HEK293 (cell line): ENCODE measurements at regions not wholly inside any gene's neighbourhood (a gene's known extent, or its start where the extent isn't known, plus 50 kb on each side); places are given as distances from the start of the nearest gene placed in this dataset.

Experiments
- CTCF ChIP-seq: fragments of 450-650 bp; formaldehyde crosslinking; IDR thresholded peaks from 2 replicates; pipeline ENCODE4 v1.5.1; 2016; ENCODE audit warnings: missing biosample characterization, missing genetic modification characterization
- GLIS1 ChIP-seq: fragments of 450-650 bp; formaldehyde crosslinking; IDR thresholded peaks from 2 replicates; pipeline ENCODE4 v1.5.1; 2016; ENCODE audit warnings: missing biosample characterization, missing genetic modification characterization
- ZNF114 ChIP-seq: fragments of 450-650 bp; formaldehyde crosslinking; IDR thresholded peaks from 2 replicates; pipeline ENCODE4 v1.5.0; 2017; ENCODE audit warnings: missing biosample characterization, missing genetic modification characterization
- ZNF184 ChIP-seq: fragments of 450-650 bp; IDR thresholded peaks from 2 replicates; pipeline ENCODE4 v1.5.1; 2018; ENCODE audit warnings: missing biosample characterization, mild to moderate bottlenecking, missing genetic modification characterization
- ZNF513 ChIP-seq: fragments of 450-650 bp; IDR thresholded peaks from 2 replicates; pipeline ENCODE4 v1.5.1; 2018; ENCODE audit warnings: missing biosample characterization, missing genetic modification characterization

- TF ChIP-seq ZNF513 = no peak
- no peak for TF ChIP-seq ZNF114 (tag by site-specific recombination)
- TF ChIP-seq GLIS1 (tag by site-specific recombination) = no peak
- TF ChIP-seq CTCF (tag by site-specific recombination) = no peak
- TF ChIP-seq ZNF184 (tag by site-specific recombination) = no peak
Measured at GRCh38 chr4:82216219-82216618, 157.6 kb downstream of the HNRNPD start.
